8988T (cell line): ENCODE measurements at regions not wholly inside any gene's neighbourhood (a gene's known extent, or its start where the extent isn't known, plus 50 kb on each side); places are given as distances from the start of the nearest gene placed in this dataset.
"Not testable (repeated sequence)": the region's sequence is repeated elsewhere in the genome, so short reads cannot be mapped to it uniquely, and the experiment has no call there.

Experiments
- DNase-seq: peaks from one replicate; pipeline ENCODE4 v3.0.0; 2011

DNA sequence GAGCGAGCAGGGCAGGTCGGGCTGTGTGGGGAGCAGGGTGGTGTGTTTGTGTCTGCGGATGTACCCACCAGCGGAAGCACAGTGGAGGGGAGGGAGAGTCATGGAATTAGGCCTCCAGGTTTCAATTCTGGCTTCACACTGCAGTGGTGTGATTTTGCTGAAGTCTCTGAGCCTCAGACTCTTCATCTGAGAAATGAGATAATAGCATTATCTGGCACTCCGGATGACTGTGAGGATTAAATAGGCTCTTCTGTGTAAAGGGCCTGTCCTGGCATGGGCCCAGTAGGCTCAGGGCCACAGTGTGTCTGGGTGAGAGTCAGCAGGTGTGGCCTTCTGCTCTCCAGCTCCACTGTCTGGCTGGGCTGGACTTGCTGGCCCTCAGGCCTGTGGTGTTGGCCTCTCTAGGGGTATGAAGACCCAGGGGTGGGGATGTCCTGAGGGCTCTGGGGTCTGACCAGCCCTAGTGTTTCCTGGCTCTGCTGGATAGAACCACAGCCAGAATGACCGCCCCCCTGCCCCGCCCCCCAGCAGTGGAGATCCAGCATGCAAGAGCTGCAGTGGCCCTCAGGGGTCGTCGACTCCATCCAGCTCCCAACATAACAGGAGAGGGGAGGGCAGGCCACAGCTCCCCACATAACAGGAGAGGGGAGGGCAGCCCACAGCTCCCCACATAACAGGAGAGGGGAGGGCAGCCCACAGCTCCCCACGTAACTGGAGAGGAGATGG, 178.6 kb downstream of the RPS24 start:
- no peak for DNase-seq

DNA sequence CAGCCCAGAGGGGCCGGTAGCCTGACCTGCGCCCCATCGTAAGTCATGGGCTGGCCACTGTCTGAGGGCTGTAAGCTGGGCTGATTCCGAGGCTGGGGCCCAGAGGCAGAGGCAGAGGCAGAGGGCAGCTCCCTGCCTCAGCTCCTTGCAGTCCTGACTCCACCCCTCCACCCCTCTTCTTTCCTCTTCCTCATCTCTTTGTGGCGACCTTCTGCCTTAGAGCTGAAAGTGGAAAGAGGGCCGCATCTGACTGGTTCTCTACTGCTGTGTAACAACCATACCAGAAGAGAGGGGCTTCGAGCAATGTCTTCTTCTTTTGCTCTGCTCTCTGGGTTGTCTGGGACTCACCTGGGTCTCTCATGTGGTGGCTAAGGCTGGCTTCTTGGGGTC, 179.1 kb downstream of the RPS24 start:
- no peak for DNase-seq

DNA sequence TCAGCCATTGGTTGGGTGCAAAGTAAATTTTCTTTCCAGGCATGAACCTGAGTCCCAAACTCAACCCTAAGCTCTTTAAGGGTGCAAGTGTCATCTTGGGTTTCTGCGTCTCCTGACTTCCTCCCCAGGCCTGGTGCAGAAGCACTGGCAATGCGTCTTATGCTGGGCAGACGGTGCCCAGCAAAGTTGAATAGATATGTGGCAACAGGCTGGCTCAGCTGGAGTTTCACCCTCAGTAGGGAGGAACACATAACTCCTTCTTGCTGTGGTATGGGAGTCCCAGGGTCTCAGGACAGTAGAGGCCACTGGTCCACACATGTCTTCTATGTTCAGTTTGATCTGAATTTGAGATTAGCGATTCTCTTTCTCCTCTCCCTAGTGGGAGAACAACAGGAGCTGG, 181.3 kb downstream of the RPS24 start:
- no peak for DNase-seq

DNA sequence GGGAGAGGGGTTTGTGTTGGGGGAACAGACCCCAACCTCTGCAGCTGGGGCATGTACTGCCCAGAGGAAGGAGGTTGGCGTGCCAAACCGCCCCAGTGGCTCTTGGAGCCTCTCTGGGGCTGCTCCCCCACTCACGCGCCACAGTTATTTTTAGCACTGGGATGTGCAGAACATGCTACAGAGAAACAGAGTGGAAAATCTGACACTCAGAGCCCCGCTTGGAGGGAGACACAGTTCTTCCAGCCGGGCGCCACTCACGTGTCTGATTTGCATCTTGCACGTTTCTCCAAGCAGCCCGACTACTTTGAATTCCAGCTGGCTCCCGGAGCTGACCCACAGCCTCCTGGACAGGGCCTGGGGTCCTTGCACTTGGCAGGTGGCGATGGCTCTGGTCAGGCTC, 182.0 kb downstream of the RPS24 start:
- no peak for DNase-seq

DNA sequence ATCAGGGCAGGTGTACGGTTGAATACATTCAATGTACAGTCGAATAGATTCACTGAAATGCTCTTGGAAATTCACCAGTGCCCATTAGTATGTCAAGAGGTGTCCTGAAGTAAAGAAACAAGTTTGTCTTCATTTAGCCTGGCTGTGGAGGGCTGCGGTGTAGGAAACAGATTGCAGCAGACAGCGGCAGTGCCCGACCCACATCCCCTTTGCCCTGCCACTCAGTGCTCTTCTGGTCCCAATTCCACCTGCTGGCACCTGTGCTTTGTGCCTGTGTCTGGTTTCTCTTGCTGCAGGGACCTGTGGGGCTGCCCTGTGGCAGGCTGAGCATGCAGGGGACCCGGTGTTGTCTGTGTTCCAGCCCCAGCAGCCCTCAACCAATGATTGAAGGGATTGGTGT, 183.7 kb downstream of the RPS24 start:
- DNase-seq: no peak

DNA sequence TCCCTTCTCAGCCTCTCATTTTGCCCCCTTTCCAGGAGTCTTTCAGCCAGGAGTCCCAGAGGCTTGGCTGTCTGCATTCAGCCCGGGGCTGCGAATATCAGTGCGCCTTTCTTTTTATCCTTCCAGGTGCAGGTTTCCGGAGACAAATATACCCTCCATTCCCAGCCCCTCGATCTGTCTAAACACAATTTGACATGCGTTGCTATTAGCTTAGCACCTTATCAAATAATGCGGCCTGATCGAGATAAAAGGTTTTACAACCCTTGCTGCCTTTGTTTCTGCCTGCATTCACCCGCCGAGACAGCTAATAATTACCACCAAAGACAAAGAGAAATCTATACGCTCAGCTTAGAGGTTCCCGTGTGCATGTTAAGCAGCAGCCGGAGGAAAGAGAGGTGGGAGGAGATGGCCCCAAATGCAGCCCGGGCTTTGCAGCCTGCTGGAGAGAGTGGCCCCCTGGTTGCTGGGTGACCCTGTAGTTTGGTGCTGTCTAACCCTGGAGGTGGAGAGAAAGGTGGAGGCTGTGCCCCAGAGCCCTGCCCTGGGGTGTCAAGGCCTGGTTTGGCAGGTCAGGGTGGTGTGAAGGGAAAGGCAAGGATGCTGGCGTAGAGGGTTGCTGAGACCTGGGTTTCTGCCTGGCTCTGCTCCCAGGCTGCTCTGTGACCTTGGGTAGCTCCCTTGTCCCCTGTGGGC, 185.3 kb downstream of the RPS24 start:
- DNase-seq: no peak

DNA sequence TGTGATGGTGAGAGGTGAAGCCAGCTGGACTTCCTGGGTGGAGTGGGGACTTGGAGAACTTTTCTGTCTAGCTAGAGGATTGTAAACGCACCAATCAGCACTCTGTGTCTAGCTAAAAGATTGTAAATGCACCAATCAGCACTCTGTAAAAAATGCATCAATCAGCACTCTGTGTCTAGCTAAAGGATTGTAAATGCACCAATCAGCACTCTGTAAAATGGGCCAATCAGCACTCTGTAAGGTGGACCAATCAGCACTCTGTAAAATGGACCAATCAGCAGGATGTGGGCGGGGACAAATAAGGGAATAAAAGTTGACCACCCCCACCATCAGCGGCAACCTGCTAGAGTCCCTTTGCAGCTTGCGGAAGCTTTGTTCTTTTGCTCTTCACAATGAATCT, 185.9 kb downstream of the RPS24 start:
- DNase-seq: not testable (repeated sequence)

DNA sequence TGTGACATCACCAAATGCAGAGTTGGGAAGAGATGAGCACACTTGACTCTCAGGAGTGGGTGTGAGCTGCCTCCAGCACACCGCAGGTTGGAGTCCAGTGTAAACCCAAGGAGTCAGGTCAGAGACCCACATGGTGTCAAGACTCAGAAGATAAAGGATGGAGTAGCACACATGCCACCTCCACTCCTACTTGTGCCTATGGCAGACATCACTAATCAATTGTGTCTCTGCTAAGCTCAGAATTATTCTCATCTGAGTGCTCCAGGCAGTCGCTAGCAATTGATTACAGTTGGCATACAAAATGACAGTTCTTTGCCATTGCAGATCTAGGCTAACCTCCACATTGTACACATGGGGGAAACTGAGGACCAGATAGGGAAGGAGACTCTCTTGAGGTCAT, 187.1 kb downstream of the RPS24 start:
- no peak for DNase-seq

DNA sequence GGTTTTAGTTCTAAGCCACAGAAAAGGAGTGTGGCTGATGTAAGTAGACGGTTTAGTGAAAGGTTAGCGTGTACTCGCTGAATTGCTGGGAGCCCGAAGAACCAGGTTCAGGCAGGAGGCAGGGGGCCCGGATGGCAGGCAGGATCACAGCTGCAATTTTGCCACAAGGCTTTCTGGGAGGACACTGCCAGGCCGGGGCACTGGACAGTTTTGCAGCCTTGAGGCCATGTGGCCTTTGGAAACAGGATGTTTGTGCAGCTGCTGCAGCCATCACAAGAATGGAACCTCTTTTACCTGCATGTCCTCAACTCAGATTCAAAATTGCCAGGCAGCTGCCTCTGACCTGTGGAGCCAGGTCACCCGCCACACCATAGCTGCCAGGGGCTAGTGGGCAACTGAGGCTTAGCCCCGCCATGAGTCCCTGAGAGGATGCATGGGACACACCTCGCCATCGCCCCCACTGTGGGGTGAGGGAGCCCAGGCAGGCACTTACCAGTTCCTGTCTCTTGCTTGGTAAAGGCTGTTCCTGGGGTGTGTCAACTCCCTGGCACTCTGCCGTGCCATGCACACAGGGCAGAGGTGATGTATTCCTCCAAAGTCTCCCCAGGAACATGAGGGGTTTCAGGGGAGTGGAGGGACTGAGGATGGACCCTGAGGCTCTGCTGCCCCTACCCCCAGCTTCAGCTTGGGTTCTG, 188.6 kb downstream of the RPS24 start:
- no peak for DNase-seq

DNA sequence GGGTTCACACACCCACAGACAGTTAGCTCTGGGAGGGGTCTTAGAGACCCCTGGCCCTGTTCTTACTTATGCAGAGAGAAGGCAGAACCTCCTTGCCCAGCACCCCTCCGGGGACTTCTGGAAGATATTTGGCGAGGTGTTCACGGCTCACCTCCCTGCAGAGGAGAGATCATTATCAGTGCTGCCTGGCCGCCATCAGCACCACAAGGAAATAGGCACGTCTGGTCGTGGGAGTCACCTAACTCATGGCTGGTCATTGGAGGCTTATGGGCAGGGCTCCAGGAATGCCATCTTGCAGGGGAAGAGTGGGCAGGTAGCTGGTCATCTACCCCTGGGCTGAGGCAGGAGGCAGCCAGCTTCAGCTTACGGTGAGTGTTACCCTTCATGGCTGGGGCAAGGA, 189.4 kb downstream of the RPS24 start:
- DNase-seq: no peak

DNA sequence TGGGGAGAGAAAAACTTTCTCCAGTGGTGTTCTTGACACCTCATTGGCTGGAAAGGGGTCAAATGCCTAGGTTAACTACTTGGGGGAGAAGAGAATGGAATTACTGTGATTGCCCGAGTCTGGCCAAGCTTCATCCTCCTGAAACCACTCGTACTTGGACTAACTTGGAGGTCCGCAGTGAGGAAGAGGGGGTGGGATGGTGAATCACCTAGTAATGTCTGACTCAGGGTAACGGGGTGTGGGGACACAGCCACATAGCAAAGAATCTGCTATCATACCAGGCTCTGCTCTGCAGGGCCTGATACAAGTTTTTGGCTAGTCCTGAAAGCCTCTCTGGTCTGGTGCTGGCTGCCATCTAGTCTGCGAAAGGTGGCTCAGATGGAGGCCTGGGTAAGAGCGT, 190.9 kb downstream of the RPS24 start:
- DNase-seq: no peak

DNA sequence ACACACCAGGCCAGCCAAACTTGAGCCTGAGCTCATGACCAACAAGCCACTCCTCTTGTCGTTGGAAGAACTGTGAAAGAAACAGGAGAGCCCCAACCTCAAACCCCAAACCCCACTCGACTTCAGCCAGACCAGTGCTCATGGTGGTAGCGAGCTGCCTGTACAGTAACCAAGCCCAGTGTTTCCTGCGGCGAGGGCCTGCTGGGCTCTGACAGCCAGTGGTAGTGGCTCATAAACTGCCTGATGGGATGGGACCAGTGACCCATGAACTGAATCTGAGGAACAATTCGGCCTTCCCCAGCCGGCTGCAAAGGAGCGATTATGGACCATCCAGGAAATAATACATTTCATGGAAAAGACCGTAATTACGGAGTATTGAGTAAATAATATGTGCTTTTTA, 191.9 kb downstream of the RPS24 start:
- no peak for DNase-seq

DNA sequence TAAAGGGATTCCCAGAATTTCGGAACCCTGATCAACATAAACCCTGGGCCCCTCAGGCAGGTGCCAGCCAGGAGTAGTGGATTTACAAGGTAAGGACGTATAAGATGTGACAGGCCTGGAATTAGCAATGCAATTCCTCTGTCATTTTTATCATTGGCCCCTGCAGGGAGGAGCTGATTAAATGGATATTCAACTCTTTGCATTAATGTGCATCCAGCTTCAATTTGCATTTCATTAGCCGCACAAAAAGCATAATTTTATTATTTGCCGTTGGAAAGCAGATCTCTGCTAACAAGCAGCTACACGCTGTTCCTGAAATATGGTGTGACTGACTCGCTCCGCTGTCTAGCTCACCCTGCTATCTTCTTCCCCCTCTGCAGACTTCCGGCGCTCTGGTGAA, 195.8 kb downstream of the RPS24 start:
- no peak for DNase-seq

DNA sequence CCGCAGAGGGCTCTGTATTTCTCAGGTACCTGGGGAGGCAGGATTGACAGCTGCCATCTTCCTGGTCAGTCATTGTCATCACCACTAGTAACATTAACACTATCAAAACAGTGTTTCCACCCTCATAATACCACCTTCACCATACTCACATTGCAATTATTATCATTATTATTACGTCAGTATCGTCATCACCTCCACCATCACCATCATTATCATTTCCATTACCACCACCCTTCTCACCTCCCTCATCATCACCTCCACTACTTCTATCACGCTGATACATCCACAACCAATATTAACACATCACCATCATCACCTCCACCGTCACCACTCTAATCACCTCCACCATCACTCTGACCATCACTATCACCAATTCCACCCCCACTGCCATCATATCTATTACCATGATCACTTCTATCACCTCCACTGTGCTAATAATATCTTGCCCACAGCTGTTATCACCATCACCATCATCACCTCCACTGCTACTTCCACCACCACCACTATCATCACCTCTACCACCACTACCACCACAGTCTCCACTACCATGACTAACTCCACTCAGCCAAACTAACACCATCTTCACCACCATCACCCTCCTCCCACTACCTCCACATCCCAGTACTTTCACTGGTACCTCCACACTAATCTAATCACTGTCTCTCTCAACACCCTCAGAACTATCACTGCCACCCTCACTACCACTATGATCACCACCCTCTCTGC, 196.4 kb downstream of the RPS24 start:
- no peak for DNase-seq

DNA sequence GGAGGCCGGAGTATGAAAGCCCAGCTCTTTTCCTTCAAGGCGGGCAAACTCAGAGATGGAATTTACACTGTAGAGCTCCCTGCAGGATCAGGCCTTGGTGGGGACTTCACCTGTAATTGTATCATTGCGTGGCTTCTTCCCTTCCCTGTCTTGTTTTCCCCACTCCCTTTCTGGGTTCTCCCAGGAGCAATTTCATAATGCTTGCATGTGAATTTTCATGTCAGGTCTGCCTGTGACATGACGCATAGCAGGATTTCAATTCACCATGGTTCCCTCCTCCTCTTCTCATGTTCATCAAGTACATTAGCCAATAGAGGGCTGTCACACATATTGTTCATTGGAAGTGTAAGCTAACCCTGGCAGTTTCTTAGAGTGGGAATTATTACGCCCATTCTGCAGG, 197.7 kb downstream of the RPS24 start:
- no peak for DNase-seq

DNA sequence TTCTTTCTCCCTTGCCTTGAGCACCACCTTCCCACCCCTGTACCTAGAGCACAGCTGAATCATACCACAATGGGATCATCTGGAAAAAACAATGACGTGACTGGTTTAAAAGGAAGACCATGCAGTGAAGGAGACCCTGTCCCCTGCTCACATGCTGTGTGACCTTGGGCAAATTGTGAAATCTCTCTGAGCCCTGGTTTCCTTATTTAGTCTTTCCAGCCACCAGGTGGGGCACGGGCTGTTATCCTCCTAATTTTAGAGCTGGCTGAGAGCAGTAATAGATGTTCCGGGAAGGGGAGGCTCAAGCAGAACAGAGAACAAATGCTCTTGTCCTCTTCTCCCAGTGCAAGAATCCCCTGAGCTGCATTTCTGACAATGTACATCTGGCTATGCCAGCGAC, 198.3 kb downstream of the RPS24 start:
- no peak for DNase-seq

DNA sequence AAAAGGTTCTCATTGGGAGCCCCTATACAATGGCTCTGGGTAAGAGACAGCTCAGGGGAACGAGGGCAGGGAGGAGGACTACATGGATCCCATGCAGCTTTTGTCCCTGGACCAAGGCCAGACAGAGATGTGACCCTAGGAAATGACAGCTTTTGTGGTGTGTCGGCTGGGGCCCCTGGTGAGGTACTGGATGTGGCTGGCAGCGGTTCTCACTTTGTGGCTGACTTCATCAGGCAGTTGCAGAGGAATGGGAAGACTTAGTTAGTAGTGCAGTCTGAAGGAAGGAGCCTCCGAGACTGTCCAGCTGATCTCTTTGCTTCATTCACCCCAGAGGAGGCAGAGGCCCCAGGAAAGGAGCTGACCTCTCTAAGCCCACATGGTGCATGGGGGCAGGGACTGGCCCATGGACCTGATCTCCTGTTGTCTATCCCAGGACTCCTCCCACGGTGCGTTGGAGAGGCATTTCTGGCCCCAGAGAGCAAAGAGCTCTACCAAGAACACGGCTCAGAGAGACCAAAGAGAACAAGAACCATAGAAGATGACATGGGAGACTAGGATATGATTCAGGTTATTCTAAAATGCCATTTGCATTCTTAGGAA, 202.9 kb downstream of the RPS24 start:
- DNase-seq: no peak

DNA sequence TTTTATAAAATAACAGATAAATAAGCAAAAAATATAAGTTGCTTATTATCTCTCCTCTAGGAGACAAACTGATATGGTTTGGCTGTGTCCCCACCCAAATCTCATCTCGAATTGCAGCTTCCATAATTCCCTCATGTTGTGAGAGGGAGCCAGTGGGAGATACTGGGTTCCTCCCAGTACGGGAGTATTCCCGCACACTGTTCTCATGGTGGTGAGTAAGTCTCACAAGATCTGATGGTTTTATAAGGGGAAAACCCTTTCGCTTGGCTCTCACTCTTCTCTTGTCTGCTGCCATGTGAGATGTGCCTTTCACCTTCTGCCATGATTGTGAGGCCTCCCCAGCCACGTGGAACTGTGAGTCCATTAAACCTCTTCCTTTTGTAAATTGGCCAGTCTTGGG, 204.3 kb downstream of the RPS24 start:
- not testable (repeated sequence) for DNase-seq

DNA sequence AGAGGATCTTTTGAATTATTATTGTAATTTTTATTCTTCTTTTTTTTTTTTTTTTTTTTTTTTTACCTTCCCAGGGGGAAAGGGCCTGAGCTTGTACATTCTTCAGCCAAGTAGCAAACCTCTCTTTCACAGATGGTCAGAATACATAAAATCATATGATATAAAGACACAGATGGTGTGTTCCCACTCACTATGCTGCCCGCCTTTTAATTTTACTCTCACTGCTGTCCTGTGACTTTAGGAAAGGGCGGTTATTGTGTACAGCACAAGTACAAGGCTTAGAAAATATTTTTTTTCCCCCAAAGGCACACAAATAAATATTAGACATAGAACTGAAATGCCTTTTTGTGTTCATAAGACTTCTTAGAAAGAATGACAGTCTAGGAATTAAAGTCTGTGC, 213.6 kb downstream of the RPS24 start:
- no peak for DNase-seq

DNA sequence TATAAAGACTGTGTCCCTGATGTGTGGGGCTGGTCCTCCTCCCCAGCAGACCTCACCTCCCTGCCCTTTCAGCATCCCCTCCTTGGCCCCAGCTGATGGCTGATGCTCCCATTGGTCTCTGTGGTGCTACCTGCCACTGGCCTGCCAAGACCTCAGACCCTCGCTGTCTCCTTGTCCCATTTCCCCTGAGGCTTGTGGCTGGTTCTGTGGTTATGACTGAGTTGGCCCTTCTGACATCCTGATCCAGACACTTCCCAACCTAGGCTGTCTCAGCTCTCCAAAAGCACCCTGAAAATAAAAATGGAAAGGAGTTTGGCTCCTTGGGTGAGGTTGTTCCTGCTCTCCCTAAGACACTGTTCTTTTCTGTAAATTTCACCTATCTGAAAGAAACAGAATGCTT, 214.2 kb downstream of the RPS24 start:
- no peak for DNase-seq

DNA sequence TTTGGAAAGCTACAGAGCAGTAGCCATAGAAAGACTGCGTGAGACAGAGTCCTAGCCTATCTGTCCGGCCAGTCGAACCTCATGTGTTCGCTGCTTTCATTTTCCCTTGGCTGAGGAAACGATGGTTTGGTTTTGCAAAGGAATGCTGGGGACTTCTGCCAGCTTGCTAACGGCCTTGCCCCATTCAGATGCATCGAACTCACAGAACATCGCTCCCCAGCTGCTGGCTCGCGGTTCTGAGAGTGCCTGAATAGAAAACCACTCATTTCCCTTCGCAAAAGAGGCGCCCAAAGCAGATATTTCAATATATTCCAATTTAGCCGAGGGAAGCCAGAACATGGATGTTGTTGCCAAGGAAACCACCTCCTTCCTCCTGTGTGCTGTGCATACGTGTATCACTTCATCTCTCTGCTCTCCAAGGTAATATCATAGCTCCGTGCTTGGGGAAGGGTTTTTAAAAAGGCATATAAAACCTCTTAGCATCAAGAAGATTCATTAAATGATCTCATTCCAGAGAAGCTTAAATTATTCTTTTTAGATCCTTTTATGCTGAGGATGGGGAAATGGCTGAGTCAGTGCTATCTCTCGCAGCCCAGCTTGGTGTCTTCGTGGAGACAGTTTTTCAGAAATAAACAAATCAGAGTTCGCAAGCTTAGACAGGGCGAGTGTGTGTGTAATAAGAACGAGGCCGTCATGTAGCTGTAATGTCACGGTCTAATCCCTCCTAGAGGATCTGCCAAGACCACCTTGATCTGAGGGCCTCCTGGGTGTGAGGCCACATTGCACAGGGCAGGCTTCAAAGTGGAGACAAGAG, 215.2 kb downstream of the RPS24 start:
- no peak for DNase-seq

DNA sequence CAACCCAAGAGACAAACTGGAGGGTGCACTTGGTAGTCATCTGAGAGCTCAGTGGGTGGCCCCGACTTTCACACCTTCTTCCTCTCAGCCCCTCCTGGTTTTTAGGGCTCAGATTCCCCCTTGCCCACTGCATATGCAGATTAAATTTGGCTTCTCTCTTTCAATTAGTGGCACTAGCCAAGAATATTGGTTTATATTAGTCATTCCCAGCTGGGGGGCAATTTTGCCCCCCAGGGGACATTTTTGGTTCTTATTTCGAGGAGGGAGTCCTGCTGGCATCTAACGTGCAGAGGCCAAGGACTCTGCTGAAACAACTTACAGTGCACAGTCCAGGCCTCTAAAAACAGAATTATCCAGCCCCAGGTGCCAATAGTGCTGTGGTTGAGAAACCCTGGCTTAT, 216.0 kb downstream of the RPS24 start:
- DNase-seq: no peak
